GM23248 (cell line): ENCODE measurements at regions not wholly inside any gene's neighbourhood (a gene's known extent, or its start where the extent isn't known, plus 50 kb on each side); places are given as distances from the start of the nearest gene placed in this dataset.

ENCODE experiments used
- DNase-seq: peaks from one replicate; pipeline ENCODE4 v3.0.0-alpha.2; 2015
- H2AFZ ChIP-seq: fragments of 200-600 bp; sonication (generic); 2 replicates; pipeline ENCODE4 v1.6.1; 2016; ENCODE audit warnings: antibody characterized with exemption
- H3F3A ChIP-seq: fragments of 200-600 bp; sonication (generic); 2 replicates; pipeline ENCODE4 v1.6.1; 2016; ENCODE audit warnings: mild to moderate bottlenecking, antibody characterized with exemption, mixed run types; ENCODE audit not compliant: insufficient read depth
- H3K27ac ChIP-seq: fragments of 200-600 bp; sonication (generic); 2 replicates; pipeline ENCODE4 v1.5.1; 2016; ENCODE audit warnings: mild to moderate bottlenecking
- H3K27me3 ChIP-seq: fragments of 200-600 bp; sonication (generic); replicated peaks from 2 replicates; pipeline ENCODE4 v1.6.1; 2016; ENCODE audit warnings: mild to moderate bottlenecking; ENCODE audit not compliant: insufficient read depth
- H3K36me3 ChIP-seq: fragments of 200-600 bp; sonication (generic); 2 replicates; pipeline ENCODE4 v1.6.1; 2016; ENCODE audit warnings: low read depth, mild to moderate bottlenecking
- H3K4me1 ChIP-seq: fragments of 200-600 bp; sonication (generic); 2 replicates; pipeline ENCODE4 v1.6.1; 2016; ENCODE audit warnings: mild to moderate bottlenecking; ENCODE audit not compliant: insufficient read depth
- H3K4me2 ChIP-seq: fragments of 200-600 bp; sonication (generic); one replicate; pipeline ENCODE4 v1.6.1; 2016; ENCODE audit warnings: mild to moderate bottlenecking; ENCODE audit not compliant: unreplicated experiment
- H3K4me3 ChIP-seq: fragments of 200-600 bp; sonication (generic); 2 replicates; pipeline ENCODE4 v1.5.1; 2016; ENCODE audit warnings: mild to moderate bottlenecking
- H3K79me2 ChIP-seq: fragments of 200-600 bp; sonication (generic); 2 replicates; pipeline ENCODE4 v1.6.1; 2016; ENCODE audit warnings: mild to moderate bottlenecking; ENCODE audit not compliant: insufficient read depth
- H3K9ac ChIP-seq: fragments of 200-600 bp; sonication (generic); 2 replicates; pipeline ENCODE4 v1.6.1; 2016; ENCODE audit warnings: mild to moderate bottlenecking
- H3K9me2 ChIP-seq: fragments of 200-600 bp; sonication (generic); 2 replicates; pipeline ENCODE4 v1.6.1; 2016; ENCODE audit warnings: mixed run types, mild to moderate bottlenecking, moderate library complexity; ENCODE audit not compliant: insufficient read depth
- H3K9me3 ChIP-seq: fragments of 200-600 bp; sonication (generic); one replicate; pipeline ENCODE4 v1.6.1; 2017; ENCODE audit warnings: low read depth
- H4K20me1 ChIP-seq: fragments of 200-600 bp; sonication (generic); 2 replicates; pipeline ENCODE4 v1.6.0; 2016; ENCODE audit not compliant: insufficient read depth
- EZH2 ChIP-seq: fragments of 200-600 bp; sonication (generic); IDR thresholded peaks from 2 replicates; pipeline ENCODE4 v1.6.1; 2018; ENCODE audit warnings: antibody characterized with exemption, mild to moderate bottlenecking; ENCODE audit not compliant: insufficient read depth, poor library complexity, severe bottlenecking
- EZH2phosphoT487 ChIP-seq: fragments of 200-600 bp; sonication (generic); IDR thresholded peaks from 2 replicates; pipeline ENCODE4 v1.6.1; 2018; ENCODE audit warnings: antibody characterized with exemption, moderate library complexity, mild to moderate bottlenecking, low read depth; ENCODE audit not compliant: insufficient read depth
- WGBS, 2 experiments: methylation state at CpG; one replicate each; pipeline ENCODE4 v1.1.6; 2015 to 2017; ENCODE audit warnings: low lambda C conversion rate in 2 of 2, low coverage in 1 of 2; ENCODE audit errors: missing lambda C conversion rate in 2 of 2; 5-methylcytosine and 5-hydroxymethylcytosine counted together
- in situ Hi-C: fragments of 300-500 bp; cut with MboI; formaldehyde crosslinking; loops from 2 replicates; pipeline ENCODE4 v1.15.0; 2020

GRCh38 chr5:79865579-79865978 is 125.5 kb downstream of the MTX3 start:
- Histone ChIP-seq H3K4me1 (no peaks in the 10 kb centered on the region), H3K27me3 (peaks cover 6% of the 10 kb centered on the region), H4K20me1 (no peaks in the 10 kb centered on the region), H2AFZ (no peak overlapping the region), H3K79me2 (no peaks in the 10 kb centered on the region), H3K4me2 (no peak overlapping the region), H3K36me3 (no peaks in the 10 kb centered on the region), H3K9me2 (no peaks in the 10 kb centered on the region), H3K9me3 (no peaks in the 10 kb centered on the region), H3K9ac (no peak overlapping the region), H3K4me3 (no peak overlapping the region), H3F3A (no peaks in the 10 kb centered on the region), H3K27ac (no peak overlapping the region)
- no peak for TF ChIP-seq EZH2phosphoT487
- TF ChIP-seq EZH2: no peak
- no peak for DNase-seq
- 64 to 77% methylated on average over 2 of the region's 2 CpGs for WGBS, 2 experiments
- in situ Hi-C loops: no loop called here

GRCh38 chr5:79864364-79864763 is 126.7 kb downstream of the MTX3 start:
- Histone ChIP-seq H3K27ac (no peak overlapping the region), H3K9ac (no peak overlapping the region), H3K4me1 (no peaks in the 10 kb centered on the region), H3K9me2 (no peaks in the 10 kb centered on the region), H3K4me3 (no peak overlapping the region), H3K4me2 (no peak overlapping the region), H4K20me1 (no peaks in the 10 kb centered on the region), H3K36me3 (no peaks in the 10 kb centered on the region), H3K27me3 (peaks cover 6% of the 10 kb centered on the region; the same call in 1 of the 2 replicates), H2AFZ (no peak overlapping the region), H3F3A (no peaks in the 10 kb centered on the region), H3K79me2 (no peaks in the 10 kb centered on the region), H3K9me3 (no peaks in the 10 kb centered on the region)
- in situ Hi-C loops: no loop called here
- no peak for TF ChIP-seq EZH2
- TF ChIP-seq EZH2phosphoT487: no peak
- no peak for DNase-seq
- WGBS, 2 experiments: 58 to 63% methylated on average over 4 of the region's 4 CpGs

- Histone ChIP-seq H4K20me1 (no peaks in the 10 kb centered on the region), H3K27ac (no peak overlapping the region), H3K4me1 (0 out of 2 replicates have a peak, but pooled peaks cover 4% of the 10 kb centered on the region), H3K4me3 (no peak overlapping the region), H2AFZ (peak overlapping the region; percentile 53; the same call in 1 of the 2 replicates), H3K9me2 (no peaks in the 10 kb centered on the region), H3K9ac (no peak overlapping the region), H3F3A (no peaks in the 10 kb centered on the region), H3K9me3 (no peaks in the 10 kb centered on the region), H3K4me2 (no peak overlapping the region), H3K36me3 (no peaks in the 10 kb centered on the region), H3K27me3 (no peaks in the 10 kb centered on the region), H3K79me2 (no peaks in the 10 kb centered on the region)
- 15 to 17% methylated on average over 5 of the region's 5 CpGs for WGBS, 2 experiments
- no peak for DNase-seq
- in situ Hi-C loops: no loop called here
- TF ChIP-seq EZH2phosphoT487 (no peak), EZH2 (no peak)
These were observed 131.5 kb downstream of the MTX3 start for GRCh38 chr5:79859588-79859987.

GRCh38 chr5:79858410-79858723 is 132.7 kb downstream of the MTX3 start:
- no peaks in the 10 kb centered on the region for H3K79me2 ChIP-seq
- H3K9me3 ChIP-seq: no peaks in the 10 kb centered on the region
- 0 out of 2 replicates have a peak, but pooled peaks cover 8% of the 10 kb centered on the region for H3K4me1 ChIP-seq
- no peaks in the 10 kb centered on the region for H4K20me1 ChIP-seq
- H3F3A ChIP-seq: no peaks in the 10 kb centered on the region
- no peak overlapping the region for H3K9ac ChIP-seq
- in situ Hi-C loops: no loop called here
- WGBS, 2 experiments: 96 to 98% methylated on average over 2 of the region's 2 CpGs
- DNase-seq: no peak
- no peaks in the 10 kb centered on the region for H3K36me3 ChIP-seq
- TF ChIP-seq EZH2phosphoT487 (no peak), EZH2 (no peak)
- H3K4me3 ChIP-seq: no peak overlapping the region
- H3K4me2 ChIP-seq: no peak overlapping the region
- H3K9me2 ChIP-seq: no peaks in the 10 kb centered on the region
- H3K27ac ChIP-seq: no peak overlapping the region
- peak overlapping the region; percentile 29; the same call in 1 of the 2 replicates for H2AFZ ChIP-seq
- no peaks in the 10 kb centered on the region for H3K27me3 ChIP-seq

GRCh38 chr5:79857714-79858409 is 133.2 kb downstream of the MTX3 start:
- in situ Hi-C loops: no loop called here
- 0 out of 2 replicates have a peak, but pooled peaks cover 8% of the 10 kb centered on the region for H3K4me1 ChIP-seq
- H3K27ac ChIP-seq: no peak overlapping the region
- no peak overlapping the region for H3K4me3 ChIP-seq
- no peaks in the 10 kb centered on the region for H3F3A ChIP-seq
- 32 to 37% methylated on average over 9 of the region's 9 CpGs for WGBS, 2 experiments
- no peaks in the 10 kb centered on the region for H3K36me3 ChIP-seq
- no peaks in the 10 kb centered on the region for H3K9me3 ChIP-seq
- no peaks in the 10 kb centered on the region for H4K20me1 ChIP-seq
- H3K9me2 ChIP-seq: no peaks in the 10 kb centered on the region
- H3K79me2 ChIP-seq: no peaks in the 10 kb centered on the region
- no peaks in the 10 kb centered on the region for H3K27me3 ChIP-seq
- TF ChIP-seq EZH2: no peak
- no peak for TF ChIP-seq EZH2phosphoT487
- H3K4me2 ChIP-seq: no peak overlapping the region
- peak overlapping the region; percentile 29 for H2AFZ ChIP-seq
- peak; percentile 55 for DNase-seq
- no peak overlapping the region for H3K9ac ChIP-seq
